ENCODE measurements at regions not wholly inside any gene's neighbourhood (a gene's known extent, or its start where the extent isn't known, plus 50 kb on each side); places are given as distances from the start of the nearest gene placed in this dataset.

DNA sequence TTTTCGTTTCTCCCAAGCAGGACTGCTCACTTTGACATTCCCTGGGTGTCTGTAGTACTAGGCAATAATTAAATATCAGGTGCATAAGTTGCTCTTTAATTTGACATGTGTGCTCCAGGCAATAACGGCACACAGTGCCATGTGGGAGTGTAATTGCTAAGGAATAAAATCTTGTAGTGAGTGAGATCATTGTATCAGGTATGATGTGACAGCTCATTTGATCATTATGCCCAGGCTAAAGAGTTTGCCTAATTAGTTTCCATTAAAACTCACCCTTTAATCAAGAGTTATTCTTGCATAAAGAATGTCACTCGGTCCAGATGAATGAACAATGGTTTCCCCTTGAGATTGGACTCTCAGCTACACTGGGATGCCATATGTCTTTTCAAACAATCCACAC is 220.0 kb downstream of the INSC start:
- H3K4me3 ChIP-seq (ENCODE audit: low read depth in 1 of 3, low read length in 3 of 3) = no peak overlapping the region
- 69 to 80% (median 70%) methylated on average over 3 of the region's 3 CpGs for WGBS, 3 donors
- H3K4me1 ChIP-seq (ENCODE audit: control insufficient read depth in 3 of 3, insufficient read depth in 2 of 3, low read depth in 1 of 3, low read length in 2 of 3) = no peaks in the 10 kb centered on the region
- no peaks in the 10 kb centered on the region for H3K27me3 ChIP-seq (ENCODE audit: control insufficient read depth in 3 of 3, insufficient read depth in 3 of 3, low read length in 3 of 3)
- H3K36me3 ChIP-seq (ENCODE audit: control insufficient read depth in 3 of 3, insufficient read depth in 2 of 3, low read depth in 1 of 3, low read length in 3 of 3) = no peaks in the 10 kb centered on the region
- H3K27ac ChIP-seq (ENCODE audit: low read depth in 1 of 3, low read length in 2 of 3) = no peak overlapping the region
- FAIRE-seq (no peak), DNase-seq (no peak)
- peaks cover 0 to 3% of the 10 kb centered on the region in 2 donors for H3K9me3 ChIP-seq (ENCODE audit: control insufficient read depth in 2 of 2, insufficient read depth in 1 of 2, low read depth in 1 of 2, low read length in 1 of 2)

DNA sequence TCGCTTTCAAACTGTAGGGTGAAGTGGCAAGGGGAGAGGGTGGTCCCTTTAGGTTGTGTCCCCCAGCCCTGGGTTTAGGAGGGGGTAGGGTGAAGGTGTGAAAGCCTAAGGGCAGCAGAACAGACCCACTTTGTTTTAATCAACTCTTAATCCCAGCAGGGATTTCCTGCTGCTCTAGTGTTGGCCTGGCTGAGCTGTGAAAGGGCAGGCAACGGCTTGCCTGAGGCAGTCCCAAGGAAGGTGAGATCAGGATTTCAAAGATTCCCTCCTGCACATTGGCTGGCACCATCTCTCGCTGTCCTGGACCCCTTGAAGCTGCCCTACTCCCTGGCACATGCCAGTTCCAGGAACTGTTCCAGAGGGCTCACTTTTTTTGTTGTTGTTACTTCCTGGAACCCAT is 221.3 kb downstream of the INSC start:
- Histone ChIP-seq H3K27ac (ENCODE audit: low read depth in 1 of 3, low read length in 2 of 3) (no peak overlapping the region), H3K9me3 (ENCODE audit: control insufficient read depth in 2 of 2, insufficient read depth in 1 of 2, low read depth in 1 of 2, low read length in 1 of 2) (peaks cover 0 to 3% of the 10 kb centered on the region in 2 donors), H3K4me1 (ENCODE audit: control insufficient read depth in 3 of 3, insufficient read depth in 2 of 3, low read depth in 1 of 3, low read length in 2 of 3) (no peaks in the 10 kb centered on the region), H3K36me3 (ENCODE audit: control insufficient read depth in 3 of 3, insufficient read depth in 2 of 3, low read depth in 1 of 3, low read length in 3 of 3) (no peaks in the 10 kb centered on the region), H3K27me3 (ENCODE audit: control insufficient read depth in 3 of 3, insufficient read depth in 3 of 3, low read length in 3 of 3) (no peaks in the 10 kb centered on the region), H3K4me3 (ENCODE audit: low read depth in 1 of 3, low read length in 3 of 3) (no peak overlapping the region)
- DNase-seq (no peak), FAIRE-seq (no peak)
- WGBS, 3 donors = 48 to 56% (median 52%) methylated on average over 3 of the region's 3 CpGs

DNA sequence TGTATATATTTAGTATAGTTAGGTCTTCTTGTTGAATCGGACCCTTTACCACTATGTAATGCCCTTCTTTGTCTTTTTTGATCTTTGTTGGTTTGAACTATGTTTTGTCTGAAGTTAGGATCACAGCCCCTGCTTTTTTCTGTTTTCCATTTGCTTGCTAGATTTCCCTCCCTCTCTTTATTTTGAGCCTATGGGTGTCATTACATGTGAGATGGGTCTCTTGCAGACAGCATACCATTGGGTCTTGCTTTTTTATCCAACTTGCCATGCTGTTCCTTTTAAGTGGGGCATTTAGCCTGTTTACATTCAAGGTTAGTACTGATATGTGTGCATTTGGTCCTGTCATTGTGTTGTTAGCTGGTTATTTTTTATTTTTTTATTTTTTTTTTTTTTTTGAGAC is 224.6 kb downstream of the INSC start:
- H3K27ac ChIP-seq (ENCODE audit: low read depth in 1 of 3, low read length in 2 of 3) = no peak overlapping the region
- WGBS, 3 donors = 90 to 92% (median 91%) methylated on average over 1 of the region's 1 CpG
- peaks cover 0 to 3% of the 10 kb centered on the region in 2 donors for H3K9me3 ChIP-seq (ENCODE audit: control insufficient read depth in 2 of 2, insufficient read depth in 1 of 2, low read depth in 1 of 2, low read length in 1 of 2)
- no peaks in the 10 kb centered on the region for H3K36me3 ChIP-seq (ENCODE audit: control insufficient read depth in 3 of 3, insufficient read depth in 2 of 3, low read depth in 1 of 3, low read length in 3 of 3)
- DNase-seq (no peak), FAIRE-seq (no peak)
- H3K4me3 ChIP-seq (ENCODE audit: low read depth in 1 of 3, low read length in 3 of 3) = no peak overlapping the region
- H3K27me3 ChIP-seq (ENCODE audit: control insufficient read depth in 3 of 3, insufficient read depth in 3 of 3, low read length in 3 of 3) = no peaks in the 10 kb centered on the region
- no peaks in the 10 kb centered on the region for H3K4me1 ChIP-seq (ENCODE audit: control insufficient read depth in 3 of 3, insufficient read depth in 2 of 3, low read depth in 1 of 3, low read length in 2 of 3)

DNA sequence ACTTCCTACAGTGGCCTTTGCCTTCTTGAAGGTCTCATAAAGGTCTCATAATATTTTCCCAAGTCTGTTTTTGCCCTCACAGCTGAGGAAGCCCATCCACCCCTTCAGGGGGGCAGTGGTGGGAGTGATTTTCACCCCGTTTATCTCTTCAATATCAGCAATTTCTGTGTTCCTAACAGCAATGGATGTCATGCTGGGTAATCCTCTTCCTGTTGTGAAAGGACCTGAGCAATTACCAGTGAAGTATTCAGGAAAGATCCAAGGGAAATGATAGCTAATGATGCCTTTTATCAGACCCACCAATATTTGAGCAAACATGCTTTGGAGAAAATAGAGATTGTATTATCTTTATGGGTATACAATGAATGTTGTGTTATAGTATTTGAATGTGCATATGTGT is 226.9 kb downstream of the INSC start:
- no peak for FAIRE-seq
- Histone ChIP-seq H3K4me1 (ENCODE audit: control insufficient read depth in 3 of 3, insufficient read depth in 2 of 3, low read depth in 1 of 3, low read length in 2 of 3) (no peaks in the 10 kb centered on the region), H3K27ac (ENCODE audit: low read depth in 1 of 3, low read length in 2 of 3) (no peak overlapping the region), H3K36me3 (ENCODE audit: control insufficient read depth in 3 of 3, insufficient read depth in 2 of 3, low read depth in 1 of 3, low read length in 3 of 3) (no peaks in the 10 kb centered on the region), H3K9me3 (ENCODE audit: control insufficient read depth in 2 of 2, insufficient read depth in 1 of 2, low read depth in 1 of 2, low read length in 1 of 2) (peaks cover 0 to 3% of the 10 kb centered on the region in 2 donors), H3K4me3 (ENCODE audit: low read depth in 1 of 3, low read length in 3 of 3) (no peak overlapping the region), H3K27me3 (ENCODE audit: control insufficient read depth in 3 of 3, insufficient read depth in 3 of 3, low read length in 3 of 3) (no peaks in the 10 kb centered on the region)
- WGBS, 3 donors = 23 to 32% (median 30%) methylated on average over 1 of the region's 1 CpG
- DNase-seq = no peak

DNA sequence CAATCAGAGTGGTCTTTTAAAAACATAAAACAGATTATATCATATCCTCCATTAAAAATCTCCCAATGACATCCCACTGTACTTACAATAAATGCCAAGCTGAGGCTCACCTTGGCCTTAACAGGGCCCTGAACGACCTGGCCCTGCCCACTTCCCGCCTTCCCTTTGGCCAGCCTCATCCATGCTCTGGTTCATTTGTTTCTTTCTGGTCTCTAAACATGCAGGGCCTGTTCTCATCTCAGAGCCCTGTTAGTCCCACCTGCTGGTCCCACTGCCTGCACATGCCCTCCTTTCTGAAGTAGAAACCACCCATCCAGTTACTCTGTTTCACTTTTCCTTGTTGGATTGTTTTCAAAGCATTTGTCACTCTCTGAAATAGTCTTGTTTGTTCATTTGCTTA is 227.4 kb downstream of the INSC start:
- FAIRE-seq (no peak), DNase-seq (no peak)
- WGBS, 3 donors = 52 to 56% (median 55%) methylated on average over 2 of the region's 2 CpGs
- H3K27me3 ChIP-seq (ENCODE audit: control insufficient read depth in 3 of 3, insufficient read depth in 3 of 3, low read length in 3 of 3) = no peaks in the 10 kb centered on the region
- peaks cover 0 to 3% of the 10 kb centered on the region in 2 donors for H3K9me3 ChIP-seq (ENCODE audit: control insufficient read depth in 2 of 2, insufficient read depth in 1 of 2, low read depth in 1 of 2, low read length in 1 of 2)
- no peak overlapping the region for H3K4me3 ChIP-seq (ENCODE audit: low read depth in 1 of 3, low read length in 3 of 3)
- H3K36me3 ChIP-seq (ENCODE audit: control insufficient read depth in 3 of 3, insufficient read depth in 2 of 3, low read depth in 1 of 3, low read length in 3 of 3) = no peaks in the 10 kb centered on the region
- no peaks in the 10 kb centered on the region for H3K4me1 ChIP-seq (ENCODE audit: control insufficient read depth in 3 of 3, insufficient read depth in 2 of 3, low read depth in 1 of 3, low read length in 2 of 3)
- no peak overlapping the region for H3K27ac ChIP-seq (ENCODE audit: low read depth in 1 of 3, low read length in 2 of 3)

DNA sequence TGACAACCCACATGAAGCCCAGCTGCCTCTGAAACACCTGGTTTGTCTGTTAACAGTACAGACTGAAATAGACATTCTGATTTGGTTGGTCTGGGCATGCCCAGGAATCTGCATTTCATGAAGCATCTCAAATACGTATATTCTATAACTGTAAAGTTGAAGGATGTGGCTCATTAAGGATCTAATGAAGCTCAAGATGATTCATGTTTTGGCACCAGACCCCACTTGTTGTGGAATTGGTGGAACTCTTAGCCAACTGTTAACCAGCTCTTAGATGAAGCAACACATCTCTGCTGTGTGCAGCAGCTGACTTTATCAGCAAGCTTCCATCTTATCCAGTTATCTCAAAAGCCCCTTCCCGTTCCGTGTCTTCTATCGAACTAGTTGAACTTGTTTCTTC is 232.2 kb downstream of the INSC start:
- Histone ChIP-seq H3K9me3 (ENCODE audit: control insufficient read depth in 2 of 2, insufficient read depth in 1 of 2, low read depth in 1 of 2, low read length in 1 of 2) (no peaks in the 10 kb centered on the region), H3K27ac (ENCODE audit: low read depth in 1 of 3, low read length in 2 of 3) (no peak overlapping the region), H3K4me3 (ENCODE audit: low read depth in 1 of 3, low read length in 3 of 3) (no peak overlapping the region), H3K27me3 (ENCODE audit: control insufficient read depth in 3 of 3, insufficient read depth in 3 of 3, low read length in 3 of 3) (peaks cover 0 to 4% (median 0%) of the 10 kb centered on the region in 3 donors), H3K4me1 (ENCODE audit: control insufficient read depth in 3 of 3, insufficient read depth in 2 of 3, low read depth in 1 of 3, low read length in 2 of 3) (no peaks in the 10 kb centered on the region), H3K36me3 (ENCODE audit: control insufficient read depth in 3 of 3, insufficient read depth in 2 of 3, low read depth in 1 of 3, low read length in 3 of 3) (no peaks in the 10 kb centered on the region)
- 48 to 74% (median 64%) methylated on average over 4 of the region's 4 CpGs for WGBS, 3 donors
- no peak for FAIRE-seq
- no peak for DNase-seq

DNA sequence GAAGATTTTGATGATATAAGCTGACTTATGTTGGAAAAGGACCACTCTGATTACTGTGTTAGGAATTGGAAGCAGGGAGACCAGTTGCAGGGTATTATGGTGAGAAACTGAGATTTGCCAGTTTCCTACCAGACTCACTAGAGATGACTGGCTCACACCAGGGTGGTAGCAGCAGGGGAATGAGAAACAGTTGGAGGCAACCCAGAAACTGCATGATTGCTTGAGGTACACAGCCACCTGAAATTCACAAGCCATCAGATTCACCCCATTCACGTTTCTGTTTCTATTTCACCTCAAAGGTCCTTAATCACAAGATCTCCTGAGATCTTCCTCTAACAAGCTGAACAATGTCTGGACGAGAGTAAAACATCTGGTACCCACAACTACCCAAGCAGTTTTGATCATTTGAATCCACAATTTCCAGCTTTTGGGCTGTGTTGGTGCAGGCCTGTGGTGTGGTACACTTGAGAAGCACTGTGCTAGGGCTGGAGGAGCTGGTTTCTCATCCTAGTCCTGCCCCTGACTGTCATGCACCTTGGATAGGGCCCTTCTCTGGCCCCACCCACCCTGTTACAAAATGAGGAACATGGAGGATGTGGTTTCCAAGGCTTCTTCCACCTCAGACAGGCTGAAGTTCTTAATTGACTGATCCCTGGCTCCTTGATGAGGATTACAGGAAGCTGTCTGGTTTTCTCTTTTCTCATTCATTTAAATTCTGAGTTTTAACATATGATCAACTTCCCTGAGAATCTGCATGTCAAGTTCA is 233.4 kb downstream of the INSC start:
- Histone ChIP-seq H3K27me3 (ENCODE audit: control insufficient read depth in 3 of 3, insufficient read depth in 3 of 3, low read length in 3 of 3) (peaks cover 0 to 4% (median 0%) of the 10 kb centered on the region in 3 donors), H3K4me1 (ENCODE audit: control insufficient read depth in 3 of 3, insufficient read depth in 2 of 3, low read depth in 1 of 3, low read length in 2 of 3) (no peaks in the 10 kb centered on the region), H3K36me3 (ENCODE audit: control insufficient read depth in 3 of 3, insufficient read depth in 2 of 3, low read depth in 1 of 3, low read length in 3 of 3) (no peaks in the 10 kb centered on the region), H3K9me3 (ENCODE audit: control insufficient read depth in 2 of 2, insufficient read depth in 1 of 2, low read depth in 1 of 2, low read length in 1 of 2) (no peaks in the 10 kb centered on the region), H3K27ac (ENCODE audit: low read depth in 1 of 3, low read length in 2 of 3) (no peak overlapping the region), H3K4me3 (ENCODE audit: low read depth in 1 of 3, low read length in 3 of 3) (no peak overlapping the region)
- DNase-seq (no peak), FAIRE-seq (no peak)
- WGBS, 3 donors = 32 to 62% (median 48%) methylated on average over 2 of the region's 2 CpGs

DNA sequence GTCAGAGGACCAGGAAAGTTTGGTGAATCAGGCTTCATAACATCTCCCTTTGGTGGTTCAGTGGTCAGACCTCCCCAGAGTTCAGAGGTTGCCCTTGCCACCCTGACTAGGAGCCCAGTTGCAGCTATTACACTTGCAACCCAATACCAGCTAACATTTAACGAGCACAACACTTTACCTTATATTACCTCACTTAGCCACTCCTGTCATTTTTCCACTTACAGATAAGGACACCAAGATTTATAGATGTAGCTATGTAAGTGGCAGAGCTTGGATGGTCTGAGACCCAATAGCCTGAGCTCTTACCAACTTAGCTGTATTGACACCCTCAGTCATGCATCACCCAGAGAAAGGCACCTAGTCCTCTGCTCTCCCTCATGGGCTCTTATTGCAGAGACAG is 234.7 kb downstream of the INSC start:
- no peak overlapping the region for H3K4me3 ChIP-seq (ENCODE audit: low read depth in 1 of 3, low read length in 3 of 3)
- 30 to 62% (median 53%) methylated on average over 1 of the region's 1 CpG for WGBS, 3 donors
- peaks cover 0 to 4% (median 0%) of the 10 kb centered on the region in 3 donors for H3K27me3 ChIP-seq (ENCODE audit: control insufficient read depth in 3 of 3, insufficient read depth in 3 of 3, low read length in 3 of 3)
- H3K36me3 ChIP-seq (ENCODE audit: control insufficient read depth in 3 of 3, insufficient read depth in 2 of 3, low read depth in 1 of 3, low read length in 3 of 3) = no peaks in the 10 kb centered on the region
- DNase-seq (no peak), FAIRE-seq (no peak)
- H3K27ac ChIP-seq (ENCODE audit: low read depth in 1 of 3, low read length in 2 of 3) = no peak overlapping the region
- H3K4me1 ChIP-seq (ENCODE audit: control insufficient read depth in 3 of 3, insufficient read depth in 2 of 3, low read depth in 1 of 3, low read length in 2 of 3) = no peaks in the 10 kb centered on the region
- H3K9me3 ChIP-seq (ENCODE audit: control insufficient read depth in 2 of 2, insufficient read depth in 1 of 2, low read depth in 1 of 2, low read length in 1 of 2) = no peaks in the 10 kb centered on the region

DNA sequence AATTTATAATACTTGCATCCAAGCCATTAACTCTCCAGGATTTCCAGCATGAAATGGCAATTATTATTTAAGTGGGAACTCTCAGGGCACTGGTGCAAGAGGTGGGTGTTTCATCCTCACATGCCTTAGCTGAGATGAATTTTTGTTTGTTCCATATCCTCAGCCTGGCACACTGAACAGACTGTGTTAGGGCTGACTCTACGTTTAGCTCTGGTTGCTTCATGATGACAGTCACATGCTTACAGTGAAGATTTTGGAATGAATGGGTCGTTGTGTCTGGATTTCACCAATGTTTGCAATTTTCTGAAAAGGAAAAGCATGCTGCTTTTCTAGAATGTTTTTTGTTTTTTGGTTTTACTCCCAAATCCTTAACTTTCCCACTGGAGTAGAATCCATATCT is 246.6 kb downstream of the INSC start:
- WGBS, 3 donors = 70 to 78% (median 77%) methylated on average over 2 of the region's 2 CpGs
- Histone ChIP-seq H3K36me3 (ENCODE audit: control insufficient read depth in 3 of 3, insufficient read depth in 2 of 3, low read depth in 1 of 3, low read length in 3 of 3) (no peaks in the 10 kb centered on the region), H3K27ac (ENCODE audit: low read depth in 1 of 3, low read length in 2 of 3) (no peak overlapping the region), H3K27me3 (ENCODE audit: control insufficient read depth in 3 of 3, insufficient read depth in 3 of 3, low read length in 3 of 3) (no peaks in the 10 kb centered on the region), H3K9me3 (ENCODE audit: control insufficient read depth in 2 of 2, insufficient read depth in 1 of 2, low read depth in 1 of 2, low read length in 1 of 2) (no peaks in the 10 kb centered on the region), H3K4me1 (ENCODE audit: control insufficient read depth in 3 of 3, insufficient read depth in 2 of 3, low read depth in 1 of 3, low read length in 2 of 3) (no peaks in the 10 kb centered on the region), H3K4me3 (ENCODE audit: low read depth in 1 of 3, low read length in 3 of 3) (no peak overlapping the region)
- FAIRE-seq = no peak
- DNase-seq = no peak

All from small intestine (tissue), 7 donors.